Caco-2 (cell line): ENCODE measurements at regions not wholly inside any gene's neighbourhood (a gene's known extent, or its start where the extent isn't known, plus 50 kb on each side); places are given as distances from the start of the nearest gene placed in this dataset.

Experiments
- BruUV-seq: library from RNA; stranded (reverse); fragments of 400-500 nt; replicated peaks from 2 replicates; lab custom pipeline; 2021; lab: Mats Ljungman, UMichigan
- CTCF ChIA-PET: fragments of 300-600 bp; sonication (Branson Sonifier 250); formaldehyde crosslinking; loops from one replicate; lab custom pipeline; 2022; ENCODE audit warnings: antibody characterized with exemption; lab: Charles Lee
- POLR2A ChIA-PET: fragments of 300-600 bp; sonication (Branson Sonifier 250); formaldehyde crosslinking; loops from one replicate; lab custom pipeline; 2022; ENCODE audit warnings: antibody characterized with exemption; lab: Charles Lee
- DNase-seq, 2 experiments: peaks; one replicate each; pipeline versions ENCODE4 v3.0.0 to v3.0.0-alpha.2; 2020 to 2022
- H3K27me3 ChIP-seq: replicated peaks from 2 replicates; pipeline ENCODE4 v1.6.0; 2011; ENCODE audit warnings: low read length; ENCODE audit not compliant: control insufficient read depth, insufficient read depth
- H3K36me3 ChIP-seq: 2 replicates; pipeline ENCODE4 v1.5.1; 2011; ENCODE audit warnings: low read length; ENCODE audit not compliant: control insufficient read depth, insufficient read depth
- H3K4me1 ChIP-seq: fragments of 250-450 bp; sonication (Bioruptor Pico); 2 replicates; pipeline ENCODE4 v1.5.1; 2020; ENCODE audit warnings: mild to moderate bottlenecking
- H3K4me3 ChIP-seq: 2 replicates; pipeline ENCODE4 v1.5.1; 2011; ENCODE audit warnings: low read depth, mild to moderate bottlenecking, control low read depth, low read length
- H3K9me3 ChIP-seq: fragments of 250-450 bp; sonication (Bioruptor Pico); 2 replicates; pipeline ENCODE4 v1.5.1; 2020; ENCODE audit warnings: mild to moderate bottlenecking, moderate library complexity
- H3K27ac Mint-ChIP-seq: one replicate; pipeline ENCODE4 v1.8.0; 2022; ENCODE audit warnings: mixed read lengths; ENCODE audit not compliant: unreplicated experiment
- H3K27me3 Mint-ChIP-seq: one replicate; pipeline ENCODE4 v1.8.0; 2022; ENCODE audit warnings: mixed read lengths; ENCODE audit not compliant: insufficient read depth, unreplicated experiment
- H3K36me3 Mint-ChIP-seq: one replicate; pipeline ENCODE4 v1.8.0; 2022; ENCODE audit warnings: mild to moderate bottlenecking, mixed read lengths; ENCODE audit not compliant: insufficient read depth, unreplicated experiment
- H3K4me1 Mint-ChIP-seq: one replicate; pipeline ENCODE4 v1.8.0; 2022; ENCODE audit warnings: low read depth, mixed read lengths; ENCODE audit not compliant: unreplicated experiment
- H3K4me3 Mint-ChIP-seq: one replicate; pipeline ENCODE4 v1.8.0; 2022; ENCODE audit warnings: mild to moderate bottlenecking, moderate library complexity, mixed read lengths; ENCODE audit not compliant: unreplicated experiment
- H3K9me3 Mint-ChIP-seq: one replicate; pipeline ENCODE4 v1.8.0; 2022; ENCODE audit warnings: mixed read lengths; ENCODE audit not compliant: unreplicated experiment
- intact Hi-C: fragments of 100-400 bp; cut with micrococcal nuclease; formaldehyde crosslinking; loops from one replicate; pipeline ENCODE4 v1.10.0; 2022; ENCODE audit not compliant: unreplicated experiment
- TF ChIP-seq, protein P1 (sequence below), 2 experiments: fragments of 200-600 bp in 1 of 2; IDR thresholded peaks; 1 replicate in 1 of 2; 2 replicates in 1 of 2; pipeline versions ENCODE4 v1.5.1 to v1.8.0; 2011 to 2022; ENCODE audit warnings: antibody characterized with exemption in 1 of 2, control low read depth in 1 of 2, inconsistent platforms in 1 of 2, low read depth in 1 of 2, low read length in 1 of 2, mild to moderate bottlenecking in 1 of 2, moderate library complexity in 1 of 2; ENCODE audit not compliant: insufficient read depth in 1 of 2, severe bottlenecking in 1 of 2, unreplicated experiment in 1 of 2

- BruUV-seq = no TSS peak
- H3K4me1 ChIP-seq = no peaks in the 10 kb centered on the region
- TF ChIP-seq, protein P1, sequence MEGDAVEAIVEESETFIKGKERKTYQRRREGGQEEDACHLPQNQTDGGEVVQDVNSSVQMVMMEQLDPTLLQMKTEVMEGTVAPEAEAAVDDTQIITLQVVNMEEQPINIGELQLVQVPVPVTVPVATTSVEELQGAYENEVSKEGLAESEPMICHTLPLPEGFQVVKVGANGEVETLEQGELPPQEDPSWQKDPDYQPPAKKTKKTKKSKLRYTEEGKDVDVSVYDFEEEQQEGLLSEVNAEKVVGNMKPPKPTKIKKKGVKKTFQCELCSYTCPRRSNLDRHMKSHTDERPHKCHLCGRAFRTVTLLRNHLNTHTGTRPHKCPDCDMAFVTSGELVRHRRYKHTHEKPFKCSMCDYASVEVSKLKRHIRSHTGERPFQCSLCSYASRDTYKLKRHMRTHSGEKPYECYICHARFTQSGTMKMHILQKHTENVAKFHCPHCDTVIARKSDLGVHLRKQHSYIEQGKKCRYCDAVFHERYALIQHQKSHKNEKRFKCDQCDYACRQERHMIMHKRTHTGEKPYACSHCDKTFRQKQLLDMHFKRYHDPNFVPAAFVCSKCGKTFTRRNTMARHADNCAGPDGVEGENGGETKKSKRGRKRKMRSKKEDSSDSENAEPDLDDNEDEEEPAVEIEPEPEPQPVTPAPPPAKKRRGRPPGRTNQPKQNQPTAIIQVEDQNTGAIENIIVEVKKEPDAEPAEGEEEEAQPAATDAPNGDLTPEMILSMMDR (IDR thresholded peaks at IDR 0.05; ENCODE audit: insufficient read depth in 1 of 2, low read depth in 1 of 2, low read length in 1 of 2, severe bottlenecking in 1 of 2, unreplicated experiment in 1 of 2) = no peak
- intact Hi-C loops = no loop called here
- H3K36me3 ChIP-seq = no peaks in the 10 kb centered on the region
- H3K27me3 ChIP-seq = no peaks in the 10 kb centered on the region
- no peak overlapping the region for H3K4me3 ChIP-seq
- Mint-ChIP-seq H3K27me3 (peaks cover 3% of the 10 kb centered on the region), H3K4me1 (no peaks in the 10 kb centered on the region), H3K36me3 (no peaks in the 10 kb centered on the region), H3K4me3 (no peak overlapping the region), H3K27ac (no peak overlapping the region), H3K9me3 (no peaks in the 10 kb centered on the region)
- CTCF ChIA-PET = no interaction called here
- no peak for DNase-seq
- H3K9me3 ChIP-seq = 0 out of 2 replicates have a peak, but pooled peaks cover 4% of the 10 kb centered on the region
- POLR2A ChIA-PET = no interaction called here
Measured at GRCh38 chr5:167736992-167737391, 554.5 kb upstream of the WWC1 start.

- ChIA-PET CTCF (no interaction called here), POLR2A (no interaction called here)
- Histone ChIP-seq H3K27me3 (no peaks in the 10 kb centered on the region), H3K9me3 (no peaks in the 10 kb centered on the region), H3K36me3 (no peaks in the 10 kb centered on the region), H3K4me3 (no peak overlapping the region), H3K4me1 (no peaks in the 10 kb centered on the region)
- DNase-seq = no peak
- TF ChIP-seq, protein P1 (IDR thresholded peaks at IDR 0.05; ENCODE audit: insufficient read depth in 1 of 2, low read depth in 1 of 2, low read length in 1 of 2, severe bottlenecking in 1 of 2, unreplicated experiment in 1 of 2) = no peak
- Mint-ChIP-seq H3K9me3 (no peaks in the 10 kb centered on the region), H3K36me3 (no peaks in the 10 kb centered on the region), H3K4me1 (no peaks in the 10 kb centered on the region), H3K27me3 (peaks cover 14% of the 10 kb centered on the region), H3K27ac (no peak overlapping the region), H3K4me3 (no peak overlapping the region)
- intact Hi-C loops = no loop called here
- BruUV-seq = no TSS peak
Measured at GRCh38 chr5:167743695-167744464, 547.6 kb upstream of the WWC1 start.

DNA sequence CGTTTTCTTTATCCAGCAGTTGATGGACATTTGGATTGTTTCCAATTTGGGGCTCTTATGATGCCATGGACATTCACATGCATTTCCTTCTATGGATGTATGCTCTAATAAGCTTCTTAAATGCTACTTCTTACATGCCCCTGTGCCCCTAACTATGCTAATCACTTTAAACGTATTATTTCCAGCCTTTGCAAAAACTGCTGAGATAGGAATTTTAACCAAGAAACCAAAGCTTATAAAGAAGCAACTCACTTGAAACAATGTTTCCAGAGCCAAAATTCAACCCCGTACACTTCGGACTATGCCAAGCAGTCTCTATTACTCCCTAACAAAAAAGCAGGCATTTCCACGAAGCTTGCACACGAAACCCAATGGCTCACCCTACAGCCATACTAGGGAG, 545.6 kb upstream of the WWC1 start:
- POLR2A ChIA-PET = interaction anchor here (0.6 kb wide), 1 partner anchor 15 kb away, joined by 3 read pairs; no protein-coding TSS in a partner anchor
- no peak overlapping the region for H3K4me3 Mint-ChIP-seq
- H3K9me3 Mint-ChIP-seq = no peaks in the 10 kb centered on the region
- BruUV-seq = no TSS peak
- intact Hi-C loops = no loop called here
- H3K27ac Mint-ChIP-seq = no peak overlapping the region
- Histone ChIP-seq H3K27me3 (no peaks in the 10 kb centered on the region), H3K4me1 (no peaks in the 10 kb centered on the region), H3K9me3 (no peaks in the 10 kb centered on the region), H3K4me3 (no peak overlapping the region), H3K36me3 (no peaks in the 10 kb centered on the region)
- no peaks in the 10 kb centered on the region for H3K4me1 Mint-ChIP-seq
- H3K36me3 Mint-ChIP-seq = no peaks in the 10 kb centered on the region
- CTCF ChIA-PET = no interaction called here
- peaks cover 16% of the 10 kb centered on the region for H3K27me3 Mint-ChIP-seq
- TF ChIP-seq, protein P1 (IDR thresholded peaks at IDR 0.05; ENCODE audit: insufficient read depth in 1 of 2, low read depth in 1 of 2, low read length in 1 of 2, severe bottlenecking in 1 of 2, unreplicated experiment in 1 of 2) = no peak
- no peak for DNase-seq
